ENCODE measurements at regions not wholly inside any gene's neighbourhood (a gene's known extent, or its start where the extent isn't known, plus 50 kb on each side); places are given as distances from the start of the nearest gene placed in this dataset.

DNA sequence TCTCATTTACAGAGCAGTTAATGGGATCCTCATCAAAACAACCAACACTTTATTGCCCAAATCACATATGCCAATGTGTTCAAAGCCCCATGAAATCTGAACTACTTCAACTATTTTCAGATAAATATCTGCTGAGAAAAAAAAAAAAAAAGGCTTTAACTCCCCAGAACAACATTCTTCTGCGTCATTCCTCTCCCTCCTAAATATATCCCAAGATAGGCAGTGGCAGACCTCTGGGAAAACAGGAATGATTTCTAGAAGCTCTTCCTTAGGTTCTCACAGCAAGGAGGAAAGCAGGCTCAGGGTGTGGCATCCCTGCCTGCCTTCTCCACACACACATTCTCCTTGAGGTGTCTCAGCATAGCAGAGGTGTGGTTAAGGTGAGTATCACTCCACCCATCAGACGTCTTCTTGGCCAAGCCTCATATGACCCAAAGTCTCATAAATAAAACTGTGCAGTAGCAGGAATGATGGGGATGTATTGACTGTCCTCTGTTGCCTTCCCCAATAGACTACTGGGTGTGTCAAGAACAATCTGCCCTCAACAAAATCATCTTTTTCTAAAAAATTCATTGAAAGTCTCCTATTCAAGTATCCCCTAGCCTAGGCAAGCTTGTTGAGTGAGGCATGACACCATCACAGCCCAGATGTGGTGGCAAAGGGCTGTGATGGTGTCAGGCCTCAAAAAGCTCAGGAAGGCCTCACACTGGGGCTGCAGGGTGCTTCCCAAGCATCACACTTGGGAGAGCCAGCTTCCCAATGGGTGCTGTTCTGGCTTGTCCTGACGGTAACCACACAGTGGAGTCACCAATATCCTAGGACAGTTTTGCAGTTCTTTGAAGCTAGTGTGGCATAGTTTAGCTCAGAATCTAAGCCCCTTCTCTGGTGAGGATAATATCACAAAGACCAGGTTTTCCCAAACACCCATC is 135.4 kb upstream of the SOX9 start:
- Histone ChIP-seq H3K9ac (ENCODE audit: low read depth, low read length, poor library complexity, severe bottlenecking) (no peak overlapping the region), H3K36me3 (ENCODE audit: insufficient read depth, low read length) (no peaks in the 10 kb centered on the region), H3K79me2 (ENCODE audit: insufficient read depth, low read length) (no peaks in the 10 kb centered on the region), H4K20me1 (ENCODE audit: insufficient read depth, low read length, poor library complexity, severe bottlenecking) (no peaks in the 10 kb centered on the region), H3K9me2 (replicated peaks; ENCODE audit: low read depth, low read length) (no peaks in the 10 kb centered on the region), H3K9me3 (ENCODE audit: insufficient read depth, low read depth, low read length) (no peaks in the 10 kb centered on the region; the same call in 1 of the 2 replicates), H3K4me1 (ENCODE audit: insufficient read depth, low read length, poor library complexity, severe bottlenecking) (no peaks in the 10 kb centered on the region), H2AFZ (ENCODE audit: low read length) (no peak overlapping the region), H3F3A (ENCODE audit: low read depth) (no peaks in the 10 kb centered on the region), H3K4me2 (ENCODE audit: low read depth, low read length, poor library complexity, severe bottlenecking) (no peak overlapping the region), H3K4me3 (ENCODE audit: low read length, poor library complexity, severe bottlenecking) (no peak overlapping the region), H3K27me3 (ENCODE audit: insufficient read depth, low read length, poor library complexity, severe bottlenecking) (no peaks in the 10 kb centered on the region)
- TF ChIP-seq, protein P1, sequence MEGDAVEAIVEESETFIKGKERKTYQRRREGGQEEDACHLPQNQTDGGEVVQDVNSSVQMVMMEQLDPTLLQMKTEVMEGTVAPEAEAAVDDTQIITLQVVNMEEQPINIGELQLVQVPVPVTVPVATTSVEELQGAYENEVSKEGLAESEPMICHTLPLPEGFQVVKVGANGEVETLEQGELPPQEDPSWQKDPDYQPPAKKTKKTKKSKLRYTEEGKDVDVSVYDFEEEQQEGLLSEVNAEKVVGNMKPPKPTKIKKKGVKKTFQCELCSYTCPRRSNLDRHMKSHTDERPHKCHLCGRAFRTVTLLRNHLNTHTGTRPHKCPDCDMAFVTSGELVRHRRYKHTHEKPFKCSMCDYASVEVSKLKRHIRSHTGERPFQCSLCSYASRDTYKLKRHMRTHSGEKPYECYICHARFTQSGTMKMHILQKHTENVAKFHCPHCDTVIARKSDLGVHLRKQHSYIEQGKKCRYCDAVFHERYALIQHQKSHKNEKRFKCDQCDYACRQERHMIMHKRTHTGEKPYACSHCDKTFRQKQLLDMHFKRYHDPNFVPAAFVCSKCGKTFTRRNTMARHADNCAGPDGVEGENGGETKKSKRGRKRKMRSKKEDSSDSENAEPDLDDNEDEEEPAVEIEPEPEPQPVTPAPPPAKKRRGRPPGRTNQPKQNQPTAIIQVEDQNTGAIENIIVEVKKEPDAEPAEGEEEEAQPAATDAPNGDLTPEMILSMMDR (conservative IDR thresholded peaks at IDR 0.05; ENCODE audit: low read length) = no peak
- no peak for TF ChIP-seq EZH2phosphoT487 (IDR thresholded peaks at IDR 0.05; ENCODE audit: borderline replicate concordance)

DNA sequence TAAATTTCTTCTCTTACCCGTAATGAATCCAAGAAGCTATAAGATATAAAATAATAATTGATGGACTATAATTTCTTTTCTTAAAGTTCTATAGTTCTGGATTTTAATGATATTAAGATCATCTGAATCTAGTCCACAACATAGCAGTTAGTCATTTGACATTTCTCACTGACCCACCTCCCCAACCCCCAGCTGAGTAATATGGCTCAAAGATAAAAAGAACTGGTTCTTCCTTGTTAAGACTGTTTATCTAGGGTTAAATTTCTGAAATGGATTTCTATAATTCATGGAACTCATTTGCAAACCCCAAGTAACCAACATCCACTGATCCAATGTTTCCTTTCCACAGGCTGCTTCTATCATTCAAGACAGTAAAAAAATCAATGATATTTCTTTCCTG is 133.9 kb upstream of the SOX9 start:
- H2AFZ ChIP-seq (ENCODE audit: low read length) = no peak overlapping the region
- TF ChIP-seq EZH2phosphoT487 (IDR thresholded peaks at IDR 0.05; ENCODE audit: borderline replicate concordance) = no peak
- TF ChIP-seq, protein P1 (conservative IDR thresholded peaks at IDR 0.05; ENCODE audit: low read length) = no peak
- H4K20me1 ChIP-seq (ENCODE audit: insufficient read depth, low read length, poor library complexity, severe bottlenecking) = no peaks in the 10 kb centered on the region
- no peak overlapping the region for H3K4me2 ChIP-seq (ENCODE audit: low read depth, low read length, poor library complexity, severe bottlenecking)
- H3K36me3 ChIP-seq (ENCODE audit: insufficient read depth, low read length) = no peaks in the 10 kb centered on the region
- H3K4me3 ChIP-seq (ENCODE audit: low read length, poor library complexity, severe bottlenecking) = no peak overlapping the region
- H3F3A ChIP-seq (ENCODE audit: low read depth) = no peaks in the 10 kb centered on the region
- H3K9ac ChIP-seq (ENCODE audit: low read depth, low read length, poor library complexity, severe bottlenecking) = no peak overlapping the region
- no peaks in the 10 kb centered on the region for H3K27me3 ChIP-seq (ENCODE audit: insufficient read depth, low read length, poor library complexity, severe bottlenecking)
- H3K9me3 ChIP-seq (ENCODE audit: insufficient read depth, low read depth, low read length) = no peaks in the 10 kb centered on the region; the same call in 1 of the 2 replicates
- no peaks in the 10 kb centered on the region for H3K9me2 ChIP-seq (replicated peaks; ENCODE audit: low read depth, low read length)
- H3K4me1 ChIP-seq (ENCODE audit: insufficient read depth, low read length, poor library complexity, severe bottlenecking) = no peaks in the 10 kb centered on the region
- no peaks in the 10 kb centered on the region for H3K79me2 ChIP-seq (ENCODE audit: insufficient read depth, low read length)

DNA sequence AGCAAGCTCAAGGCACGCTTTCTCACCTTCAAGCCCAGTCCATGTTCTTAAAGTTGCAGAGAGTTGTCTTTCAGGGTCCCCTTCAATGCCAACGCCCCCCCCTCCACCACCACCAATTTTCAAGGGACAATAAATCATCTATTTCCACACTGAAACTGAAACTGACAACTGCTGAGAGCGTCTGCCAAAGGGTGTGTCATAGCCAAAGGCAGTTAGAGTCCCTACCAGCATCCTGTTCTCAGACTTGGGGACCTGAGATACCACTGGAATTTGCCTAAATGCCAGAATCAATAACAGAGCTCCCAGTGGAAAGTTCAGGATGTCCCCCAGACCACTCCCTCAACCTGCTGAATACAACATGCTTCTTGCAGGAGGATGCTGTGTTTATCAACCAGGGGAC is 133.2 kb upstream of the SOX9 start:
- no peaks in the 10 kb centered on the region for H3K9me2 ChIP-seq (replicated peaks; ENCODE audit: low read depth, low read length)
- no peaks in the 10 kb centered on the region for H3F3A ChIP-seq (ENCODE audit: low read depth)
- H3K4me3 ChIP-seq (ENCODE audit: low read length, poor library complexity, severe bottlenecking) = no peak overlapping the region
- no peaks in the 10 kb centered on the region; the same call in 1 of the 2 replicates for H3K9me3 ChIP-seq (ENCODE audit: insufficient read depth, low read depth, low read length)
- no peaks in the 10 kb centered on the region for H3K27me3 ChIP-seq (ENCODE audit: insufficient read depth, low read length, poor library complexity, severe bottlenecking)
- H3K9ac ChIP-seq (ENCODE audit: low read depth, low read length, poor library complexity, severe bottlenecking) = no peak overlapping the region
- H3K4me1 ChIP-seq (ENCODE audit: insufficient read depth, low read length, poor library complexity, severe bottlenecking) = no peaks in the 10 kb centered on the region
- no peak overlapping the region for H2AFZ ChIP-seq (ENCODE audit: low read length)
- H3K79me2 ChIP-seq (ENCODE audit: insufficient read depth, low read length) = no peaks in the 10 kb centered on the region
- no peaks in the 10 kb centered on the region for H3K36me3 ChIP-seq (ENCODE audit: insufficient read depth, low read length)
- H4K20me1 ChIP-seq (ENCODE audit: insufficient read depth, low read length, poor library complexity, severe bottlenecking) = no peaks in the 10 kb centered on the region
- TF ChIP-seq, protein P1 (conservative IDR thresholded peaks at IDR 0.05; ENCODE audit: low read length) = no peak
- no peak for TF ChIP-seq EZH2phosphoT487 (IDR thresholded peaks at IDR 0.05; ENCODE audit: borderline replicate concordance)
- H3K4me2 ChIP-seq (ENCODE audit: low read depth, low read length, poor library complexity, severe bottlenecking) = no peak overlapping the region

Data from Loucy (cell line).